ENCODE measurements at regions not wholly inside any gene's neighbourhood (a gene's known extent, or its start where the extent isn't known, plus 50 kb on each side); places are given as distances from the start of the nearest gene placed in this dataset.

- H3K4me3 ChIP-seq (ENCODE audit: low read depth, low read length), result no peak overlapping the region
- TF ChIP-seq ZNF302 (tag by site-specific recombination; IDR thresholded peaks at IDR 0.05; ENCODE audit: low read depth) (no peak), BCL11A (tag by site-specific recombination; IDR thresholded peaks at IDR 0.05; ENCODE audit: low read depth) (no peak), ZNF398 (tag by site-specific recombination; IDR thresholded peaks at IDR 0.05) (no peak), ZNF610 (tag by site-specific recombination; IDR thresholded peaks at IDR 0.05; ENCODE audit: borderline replicate concordance) (no peak), ZNF560 (tag by site-specific recombination; IDR thresholded peaks at IDR 0.05; ENCODE audit: borderline replicate concordance) (no peak), ZNF629 (tag by site-specific recombination; IDR thresholded peaks at IDR 0.05) (no peak), ZNF549 (tag by site-specific recombination; IDR thresholded peaks at IDR 0.05) (no peak), ZNF10 (tag by site-specific recombination; IDR thresholded peaks at IDR 0.05) (no peak), ZFP37 (tag by site-specific recombination; IDR thresholded peaks at IDR 0.05) (no peak), ZNF707 (tag by site-specific recombination; IDR thresholded peaks at IDR 0.05) (no peak), ZNF292 (tag by site-specific recombination; IDR thresholded peaks at IDR 0.05; ENCODE audit: borderline replicate concordance, low read depth) (no peak), ZNF639 (tag by site-specific recombination; IDR thresholded peaks at IDR 0.05) (no peak), HIC1 (tag by site-specific recombination; IDR thresholded peaks at IDR 0.05) (no peak), ZNF555 (tag by site-specific recombination; conservative IDR thresholded peaks at IDR 0.05) (no peak), CTCF (tag by site-specific recombination; IDR thresholded peaks at IDR 0.05) (no peak), ZNF114 (tag by site-specific recombination; IDR thresholded peaks at IDR 0.05) (no peak), ZSCAN30 (tag by site-specific recombination; IDR thresholded peaks at IDR 0.05) (no peak)
- no peaks in the 10 kb centered on the region for H3K36me3 ChIP-seq (ENCODE audit: control insufficient read depth in 2 of 2, insufficient read depth in 1 of 2, low read length in 2 of 2)
- CTCF ChIA-PET, result interaction anchor here (0.6 to 0.7 kb wide), 2 partner anchors 24 to 150 kb away, joined by 3 to 4 read pairs; no protein-coding TSS in a partner anchor
- POLR2A ChIA-PET, result no interaction called here
- no peaks in the 10 kb centered on the region for H3K9me3 ChIP-seq (ENCODE audit: control insufficient read depth, insufficient read depth, low read depth, low read length)
- no peaks in the 10 kb centered on the region for H3K4me1 ChIP-seq (ENCODE audit: control insufficient read depth, insufficient read depth, low read length)
- no peak overlapping the region for H3K27ac ChIP-seq (ENCODE audit: extremely low read depth, low read depth, low read length)
These were observed 104.3 kb upstream of the PCSK1 start for GRCh38 chr5:96537386-96537785.

GRCh38 chr5:96538808-96539250 is 105.8 kb upstream of the PCSK1 start:
- no peaks in the 10 kb centered on the region for H3K9me3 ChIP-seq (ENCODE audit: control insufficient read depth, insufficient read depth, low read depth, low read length)
- ChIA-PET CTCF (no interaction called here), POLR2A (no interaction called here)
- no peaks in the 10 kb centered on the region for H3K4me1 ChIP-seq (ENCODE audit: control insufficient read depth, insufficient read depth, low read length)
- no peak overlapping the region for H3K27ac ChIP-seq (ENCODE audit: extremely low read depth, low read depth, low read length)
- no peaks in the 10 kb centered on the region for H3K36me3 ChIP-seq (ENCODE audit: control insufficient read depth in 2 of 2, insufficient read depth in 1 of 2, low read length in 2 of 2)
- H3K4me3 ChIP-seq (ENCODE audit: low read depth, low read length), result no peak overlapping the region
- TF ChIP-seq ZNF404 (tag by site-specific recombination; IDR thresholded peaks at IDR 0.05), result no peak
- TF ChIP-seq KLF7 (tag by site-specific recombination; IDR thresholded peaks at IDR 0.05; ENCODE audit: borderline replicate concordance), result no peak
- no peak for TF ChIP-seq PRDM10 (tag by site-specific recombination; IDR thresholded peaks at IDR 0.05)
- no peak for TF ChIP-seq ZNF660 (tag by site-specific recombination; IDR thresholded peaks at IDR 0.05)
- TF ChIP-seq ZNF626 (tag by site-specific recombination; IDR thresholded peaks at IDR 0.05), result no peak
- TF ChIP-seq ZNF138 (tag by site-specific recombination; IDR thresholded peaks at IDR 0.05; ENCODE audit: borderline replicate concordance), result no peak
- no peak for TF ChIP-seq ZBTB7A (tag by site-specific recombination; IDR thresholded peaks at IDR 0.05; ENCODE audit: low read depth)
